HepG2 (cell line): ENCODE measurements at regions not wholly inside any gene's neighbourhood (a gene's known extent, or its start where the extent isn't known, plus 50 kb on each side); places are given as distances from the start of the nearest gene placed in this dataset.

Experiments used
- ATAC-seq: fragments of 200-7000 bp; cut with Tn5 transposase; 3 replicates; pipeline ENCODE4 v1.9.1; 2020; ENCODE audit warnings: mild to moderate bottlenecking, moderate library complexity
- BruUV-seq: library from RNA; stranded (reverse); fragments of 400-500 nt; replicated peaks from 2 replicates; lab custom pipeline; 2021; lab: Mats Ljungman, UMichigan
- CTCF ChIA-PET: fragments of 300-600 bp; formaldehyde crosslinking; extraction: SDS; loops from one replicate; lab custom pipeline; 2021; ENCODE audit warnings: low total read pairs, inconsistent platforms, low intra/inter-chr PET ratio; lab: Yijun Ruan, JAX
- POLR2A ChIA-PET: fragments of 350-600 bp; sonication (Branson Sonifier 250); formaldehyde crosslinking; loops from one replicate; lab custom pipeline; 2020; ENCODE audit warnings: antibody characterized with exemption, inconsistent platforms; lab: Yijun Ruan, JAX
- DNase-seq: peaks from one replicate; pipeline ENCODE4 v3.0.0-alpha.2; 2015; ENCODE audit warnings: low spot score
- FAIRE-seq: peaks from 3 replicates; lab custom pipeline; 2011; peaks lifted over from hg19 to GRCh38; lab: Jason Lieb, UNC
- H2AFZ ChIP-seq: one replicate; pipeline ENCODE4 v1.6.1; 2011; ENCODE audit warnings: low read length, inconsistent platforms
- H3K27ac ChIP-seq: fragments of 300-600 bp; 3 replicates; pipeline ENCODE4 v1.8.0; 2011; ENCODE audit warnings: mixed run types, mild to moderate bottlenecking, mixed read lengths, low read length, inconsistent platforms; ENCODE audit not compliant: insufficient read depth; ENCODE audit errors: extremely low read length
- H3K27me3 ChIP-seq, 2 experiments: fragments of 200-600 bp in 1 of 2; 2 replicates in 1 of 2; 3 replicates in 1 of 2; pipeline versions ENCODE4 v1.6.0 to v1.8.0; 2011; ENCODE audit warnings: low read length in 2 of 2, mild to moderate bottlenecking in 2 of 2, moderate library complexity in 2 of 2, inconsistent platforms in 1 of 2; ENCODE audit not compliant: insufficient read depth in 2 of 2, control insufficient read depth in 1 of 2
- H3K36me3 ChIP-seq, 2 experiments: fragments of 200-600 bp in 1 of 2; replicated peaks in 1 of 2; 2 replicates in 1 of 2; 3 replicates in 1 of 2; pipeline versions ENCODE4 v1.5.1 to v1.8.0; 2011; ENCODE audit warnings: low read length in 2 of 2, inconsistent platforms in 1 of 2; ENCODE audit not compliant: insufficient read depth in 2 of 2, control insufficient read depth in 1 of 2
- H3K4me1 ChIP-seq: 2 replicates; pipeline ENCODE4 v1.5.1; 2012; ENCODE audit warnings: low read length, inconsistent platforms; ENCODE audit not compliant: insufficient read depth
- H3K4me2 ChIP-seq: 2 replicates; pipeline ENCODE4 v1.6.0; 2011; ENCODE audit warnings: low read depth, low read length, inconsistent platforms
- H3K4me3 ChIP-seq, 3 experiments: fragments of 200-600 bp in 1 of 3; sonication (generic), shearing (Covaris generic) in 1 of 3; replicated peaks in 1 of 3; 2 replicates each; pipeline ENCODE4 v1.5.1; 2011 to 2016; ENCODE audit warnings: low read length in 3 of 3, inconsistent platforms in 2 of 3, low read depth in 2 of 3, mild to moderate bottlenecking in 2 of 3, control low read depth in 1 of 3, mixed read lengths in 1 of 3; ENCODE audit not compliant: insufficient read depth in 1 of 3
- H3K79me2 ChIP-seq: one replicate; pipeline ENCODE4 v1.6.1; 2011; ENCODE audit warnings: low read length, inconsistent platforms; ENCODE audit not compliant: insufficient read depth
- H3K9ac ChIP-seq: 2 replicates; pipeline ENCODE4 v1.6.0; 2011; ENCODE audit warnings: mild to moderate bottlenecking, low read depth, low read length, inconsistent platforms; ENCODE audit not compliant: insufficient read depth
- H3K9me3 ChIP-seq: 2 replicates; pipeline ENCODE4 v1.5.1; 2012; ENCODE audit warnings: mild to moderate bottlenecking, low read length
- H4K20me1 ChIP-seq: 2 replicates; pipeline ENCODE4 v1.6.0; 2011; ENCODE audit warnings: inconsistent platforms, mild to moderate bottlenecking, low read length, moderate library complexity; ENCODE audit not compliant: insufficient read depth
- CHD4 ChIP-seq: fragments of 200-600 bp; sonication (generic); IDR thresholded peaks from 2 replicates; pipeline ENCODE4 v1.7.0; 2017; ENCODE audit warnings: mild to moderate bottlenecking, low read length, borderline replicate concordance
- HES4 ChIP-seq: sonication (generic); formaldehyde crosslinking; IDR thresholded peaks from 2 replicates; pipeline ENCODE4 v1.9.0; 2021; ENCODE audit warnings: mild to moderate bottlenecking, missing genetic modification reagents, borderline replicate concordance
- MIER3 ChIP-seq: IDR thresholded peaks from 2 replicates; pipeline ENCODE4 v1.6.1; 2016; ENCODE audit warnings: missing compliant biosample characterization, borderline replicate concordance
- NFIB ChIP-seq: sonication (generic); formaldehyde crosslinking; IDR thresholded peaks from 2 replicates; pipeline ENCODE4 v1.9.0; 2021; ENCODE audit warnings: missing genetic modification reagents, mild to moderate bottlenecking, borderline replicate concordance
- NONO ChIP-seq, 2 experiments: fragments of 450-650 bp in 1 of 2; sonication (generic) in 1 of 2; formaldehyde crosslinking in 1 of 2; IDR thresholded peaks in 1 of 2; conservative IDR thresholded peaks in 1 of 2; 2 replicates each; pipeline versions ENCODE4 v1.6.1 to v1.8.0; 2017 to 2022; ENCODE audit warnings: mild to moderate bottlenecking in 1 of 2, missing genetic modification reagents in 1 of 2, moderate library complexity in 1 of 2
- NR2F2 ChIP-seq: IDR thresholded peaks from 2 replicates; pipeline ENCODE4 v1.6.1; 2012; ENCODE audit warnings: low read depth, inconsistent platforms, borderline replicate concordance
- ZNF124 ChIP-seq: sonication (generic); formaldehyde crosslinking; IDR thresholded peaks from 2 replicates; pipeline ENCODE4 v1.4.0; 2020; ENCODE audit warnings: missing genetic modification reagents
- ZNF234 ChIP-seq: sonication (generic); formaldehyde crosslinking; conservative IDR thresholded peaks from 2 replicates; pipeline ENCODE4 v1.5.1; 2020; ENCODE audit warnings: mild to moderate bottlenecking, missing genetic modification reagents
- ZNF367 ChIP-seq: sonication (generic); formaldehyde crosslinking; IDR thresholded peaks from 2 replicates; pipeline ENCODE4 v1.4.0; 2020; ENCODE audit warnings: missing genetic modification reagents, borderline replicate concordance
- ZNF746 ChIP-seq: sonication (generic); formaldehyde crosslinking; IDR thresholded peaks from 2 replicates; pipeline ENCODE4 v1.8.0; 2022; ENCODE audit warnings: mild to moderate bottlenecking, missing genetic modification reagents
- WGBS: methylation state at CpG from one replicate; pipeline ENCODE4 v1.1.6; 2017; ENCODE audit warnings: low lambda C conversion rate; 5-methylcytosine and 5-hydroxymethylcytosine counted together
- in situ Hi-C: cut with HindIII; loops from 2 replicates; pipeline ENCODE4 v1.10.0; 2017; ENCODE audit warnings: low pct_unique_long_range_greater_than_20kb; ENCODE audit not compliant: extremely low pct_ligation_motif_present
- intact Hi-C: fragments of 100-400 bp; cut with micrococcal nuclease; formaldehyde crosslinking; loops from one replicate; pipeline ENCODE4 v1.10.0; 2022; ENCODE audit not compliant: unreplicated experiment
- TF ChIP-seq, protein P1 (sequence below): sonication (generic); formaldehyde crosslinking; IDR thresholded peaks from 2 replicates; pipeline ENCODE4 v1.4.0; 2020; ENCODE audit warnings: mild to moderate bottlenecking, missing genetic modification reagents
- TF ChIP-seq, protein P2 (sequence below): sonication (generic); formaldehyde crosslinking; IDR thresholded peaks from 2 replicates; pipeline ENCODE4 v1.8.0; 2022; ENCODE audit warnings: mild to moderate bottlenecking, missing genetic modification reagents, borderline replicate concordance
- TF ChIP-seq, protein P3 (sequence below): IDR thresholded peaks from 2 replicates; pipeline ENCODE4 v1.6.1; 2018; ENCODE audit warnings: missing genetic modification reagents
- TF ChIP-seq, protein P4 (sequence below): sonication (generic); formaldehyde crosslinking; IDR thresholded peaks from 2 replicates; pipeline ENCODE4 v1.5.0; 2020; ENCODE audit warnings: missing genetic modification reagents

DNA sequence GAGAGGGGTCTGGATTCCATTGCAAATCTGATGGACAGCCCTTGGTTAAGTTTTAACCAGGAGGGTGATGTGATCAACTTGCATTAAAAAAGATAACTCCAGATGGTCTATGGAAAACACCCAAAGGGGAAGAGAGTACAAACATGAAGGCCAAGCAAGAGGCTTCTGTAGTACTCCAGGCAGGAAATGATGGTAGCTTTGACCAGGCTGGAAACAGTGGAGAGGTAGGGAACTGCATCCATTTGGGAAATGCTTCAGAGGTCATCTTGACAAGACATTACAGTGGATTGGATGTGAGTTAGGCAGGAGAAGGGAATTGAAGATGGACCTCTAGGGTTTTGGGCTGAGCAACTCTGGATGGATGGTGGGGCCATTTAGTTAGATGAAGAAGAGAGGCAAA lies 391.1 kb downstream of the IPO8 start:
- no TSS peak for BruUV-seq
- no peaks in the 10 kb centered on the region for H4K20me1 ChIP-seq
- no peak for ATAC-seq
- DNase-seq, result no peak
- no peak overlapping the region for H3K9ac ChIP-seq
- no peak for FAIRE-seq
- H3K79me2 ChIP-seq, result no peaks in the 10 kb centered on the region
- intact Hi-C loops, result no loop called here
- no peaks in the 10 kb centered on the region; the same call in 1 of the 2 replicates for H3K9me3 ChIP-seq
- TF ChIP-seq CHD4 (no peak), ZNF234 (CRISPR knock-in tag) (no peak), ZNF746 (no peak)
- H3K36me3 ChIP-seq, result no peaks in the 10 kb centered on the region
- H3K4me3 ChIP-seq, result no peak overlapping the region
- no peaks in the 10 kb centered on the region for H3K27me3 ChIP-seq
- in situ Hi-C loops, result loop anchor here (25.0 kb wide), 1 partner anchor 508 kb away; no protein-coding TSS in a partner anchor
- no peak overlapping the region for H3K4me2 ChIP-seq
- CTCF ChIA-PET, result no interaction called here
- no peak overlapping the region for H3K27ac ChIP-seq
- H3K4me1 ChIP-seq, result no peaks in the 10 kb centered on the region
- H2AFZ ChIP-seq, result no peak overlapping the region
- POLR2A ChIA-PET, result no interaction called here

DNA sequence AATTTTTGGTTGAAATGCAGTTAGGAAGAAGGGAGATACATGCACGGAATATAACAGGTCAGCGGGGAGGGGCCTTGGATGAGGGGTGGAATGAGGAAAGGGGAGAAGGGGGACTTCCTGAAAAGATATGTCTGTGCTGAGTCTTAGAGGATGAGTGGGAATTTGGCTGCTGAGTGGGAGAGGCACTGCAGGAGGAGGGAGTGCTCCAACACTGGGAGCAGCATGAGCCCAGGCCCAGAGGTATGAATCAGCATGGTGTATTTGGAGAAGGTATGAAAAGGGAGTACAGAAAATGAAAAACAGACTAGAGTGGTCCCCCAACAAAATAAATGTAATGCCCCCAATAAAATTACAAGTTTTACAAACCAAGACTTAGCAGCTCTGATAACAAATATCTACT lies 394.4 kb downstream of the IPO8 start:
- POLR2A ChIA-PET, result no interaction called here
- no peak for FAIRE-seq
- Histone ChIP-seq H3K4me1 (no peaks in the 10 kb centered on the region), H3K36me3 (no peaks in the 10 kb centered on the region), H3K9ac (no peak overlapping the region), H3K79me2 (no peaks in the 10 kb centered on the region), H3K27me3 (0 out of 5 replicates have a peak, but pooled peaks cover 0 to 4% of the 10 kb centered on the region in 2 experiments), H3K4me2 (no peak overlapping the region), H3K27ac (no peak overlapping the region), H4K20me1 (no peaks in the 10 kb centered on the region), H3K9me3 (no peaks in the 10 kb centered on the region), H3K4me3 (no peak overlapping the region), H2AFZ (no peak overlapping the region)
- in situ Hi-C loops (loop anchor here (25.0 kb wide), 1 partner anchor 511 kb away; no protein-coding TSS in a partner anchor), intact Hi-C loops (no loop called here)
- WGBS, result 84% methylated on average over 2 of the region's 2 CpGs
- no peak for DNase-seq
- BruUV-seq, result no TSS peak
- no peak for ATAC-seq
- CTCF ChIA-PET, result no interaction called here
- TF ChIP-seq, protein P1, sequence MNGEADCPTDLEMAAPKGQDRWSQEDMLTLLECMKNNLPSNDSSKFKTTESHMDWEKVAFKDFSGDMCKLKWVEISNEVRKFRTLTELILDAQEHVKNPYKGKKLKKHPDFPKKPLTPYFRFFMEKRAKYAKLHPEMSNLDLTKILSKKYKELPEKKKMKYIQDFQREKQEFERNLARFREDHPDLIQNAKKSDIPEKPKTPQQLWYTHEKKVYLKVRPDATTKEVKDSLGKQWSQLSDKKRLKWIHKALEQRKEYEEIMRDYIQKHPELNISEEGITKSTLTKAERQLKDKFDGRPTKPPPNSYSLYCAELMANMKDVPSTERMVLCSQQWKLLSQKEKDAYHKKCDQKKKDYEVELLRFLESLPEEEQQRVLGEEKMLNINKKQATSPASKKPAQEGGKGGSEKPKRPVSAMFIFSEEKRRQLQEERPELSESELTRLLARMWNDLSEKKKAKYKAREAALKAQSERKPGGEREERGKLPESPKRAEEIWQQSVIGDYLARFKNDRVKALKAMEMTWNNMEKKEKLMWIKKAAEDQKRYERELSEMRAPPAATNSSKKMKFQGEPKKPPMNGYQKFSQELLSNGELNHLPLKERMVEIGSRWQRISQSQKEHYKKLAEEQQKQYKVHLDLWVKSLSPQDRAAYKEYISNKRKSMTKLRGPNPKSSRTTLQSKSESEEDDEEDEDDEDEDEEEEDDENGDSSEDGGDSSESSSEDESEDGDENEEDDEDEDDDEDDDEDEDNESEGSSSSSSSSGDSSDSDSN (CRISPR knock-in tag), result no peak
- TF ChIP-seq NFIB (CRISPR knock-in tag), result no peak
- TF ChIP-seq NONO (IDR thresholded peaks at IDR 0.05), result no peak
- no peak for TF ChIP-seq NONO (CRISPR knock-in tag; conservative IDR thresholded peaks at IDR 0.05)
- no peak for TF ChIP-seq MIER3 (CRISPR knock-in tag)
- no peak for TF ChIP-seq ZNF367
- no peak for TF ChIP-seq NR2F2
- TF ChIP-seq, protein P2, sequence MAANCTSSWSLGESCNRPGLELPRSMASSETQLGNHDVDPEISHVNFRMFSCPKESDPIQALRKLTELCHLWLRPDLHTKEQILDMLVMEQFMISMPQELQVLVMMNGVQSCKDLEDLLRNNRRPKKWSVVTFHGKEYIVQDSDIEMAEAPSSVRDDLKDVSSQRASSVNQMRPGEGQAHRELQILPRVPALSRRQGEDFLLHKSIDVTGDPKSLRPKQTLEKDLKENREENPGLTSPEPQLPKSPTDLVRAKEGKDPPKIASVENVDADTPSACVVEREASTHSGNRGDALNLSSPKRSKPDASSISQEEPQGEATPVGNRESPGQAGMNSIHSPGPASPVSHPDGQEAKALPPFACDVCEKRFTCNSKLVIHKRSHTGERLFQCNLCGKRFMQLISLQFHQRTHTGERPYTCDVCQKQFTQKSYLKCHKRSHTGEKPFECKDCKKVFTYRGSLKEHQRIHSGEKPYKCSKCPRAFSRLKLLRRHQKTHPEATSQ (CRISPR knock-in tag), result no peak
- no peak for TF ChIP-seq ZNF124
- TF ChIP-seq, protein P3, sequence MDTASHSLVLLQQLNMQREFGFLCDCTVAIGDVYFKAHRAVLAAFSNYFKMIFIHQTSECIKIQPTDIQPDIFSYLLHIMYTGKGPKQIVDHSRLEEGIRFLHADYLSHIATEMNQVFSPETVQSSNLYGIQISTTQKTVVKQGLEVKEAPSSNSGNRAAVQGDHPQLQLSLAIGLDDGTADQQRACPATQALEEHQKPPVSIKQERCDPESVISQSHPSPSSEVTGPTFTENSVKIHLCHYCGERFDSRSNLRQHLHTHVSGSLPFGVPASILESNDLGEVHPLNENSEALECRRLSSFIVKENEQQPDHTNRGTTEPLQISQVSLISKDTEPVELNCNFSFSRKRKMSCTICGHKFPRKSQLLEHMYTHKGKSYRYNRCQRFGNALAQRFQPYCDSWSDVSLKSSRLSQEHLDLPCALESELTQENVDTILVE (CRISPR knock-in tag), result no peak
- no peak for TF ChIP-seq HES4 (CRISPR knock-in tag)
- TF ChIP-seq, protein P4, sequence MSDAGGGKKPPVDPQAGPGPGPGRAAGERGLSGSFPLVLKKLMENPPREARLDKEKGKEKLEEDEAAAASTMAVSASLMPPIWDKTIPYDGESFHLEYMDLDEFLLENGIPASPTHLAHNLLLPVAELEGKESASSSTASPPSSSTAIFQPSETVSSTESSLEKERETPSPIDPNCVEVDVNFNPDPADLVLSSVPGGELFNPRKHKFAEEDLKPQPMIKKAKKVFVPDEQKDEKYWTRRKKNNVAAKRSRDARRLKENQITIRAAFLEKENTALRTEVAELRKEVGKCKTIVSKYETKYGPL (CRISPR knock-in tag), result no peak
